ENCODE measurements at regions not wholly inside any gene's neighbourhood (a gene's known extent, or its start where the extent isn't known, plus 50 kb on each side); places are given as distances from the start of the nearest gene placed in this dataset.
"Not testable (repeated sequence)": the region's sequence is repeated elsewhere in the genome, so short reads cannot be mapped to it uniquely, and the experiment has no call there.

- Mint-ChIP-seq H3K36me3 (no peaks in the 10 kb centered on the region), H3K9me3 (peaks cover 0 to 3% of the 10 kb centered on the region in 2 donors), H3K27ac (no peak overlapping the region)
- ATAC-seq: no peak
- DNase-seq (ENCODE audit: low spot score in 2 of 2): no peak
Observed at GRCh38 chr3:110521019-110521418, 550.6 kb upstream of the NECTIN3 start.

- ATAC-seq, H3K36me3 Mint-ChIP-seq, H3K9me3 Mint-ChIP-seq: not testable (repeated sequence)
Observed at GRCh38 chr3:110525558-110526064, 546.0 kb upstream of the NECTIN3 start.

GRCh38 chr3:110526777-110527727 lies 544.6 kb upstream of the NECTIN3 start:
- Mint-ChIP-seq H3K36me3 (no peaks in the 10 kb centered on the region), H3K27ac (no peak overlapping the region), H3K9me3 (no peaks in the 10 kb centered on the region)
- ATAC-seq: no peak
- no peak for DNase-seq (ENCODE audit: low spot score in 2 of 2)

More at GRCh38 chr3:110525558-110526064, 546.0 kb upstream of the NECTIN3 start:
- H3K27ac Mint-ChIP-seq; DNase-seq (ENCODE audit: low spot score in 2 of 2): not testable (repeated sequence)

GRCh38 chr3:110528305-110529121 lies 543.1 kb upstream of the NECTIN3 start:
- Mint-ChIP-seq H3K36me3 (no peaks in the 10 kb centered on the region), H3K27ac (no peak overlapping the region), H3K9me3 (no peaks in the 10 kb centered on the region)
- DNase-seq (ENCODE audit: low spot score in 2 of 2): no peak
- ATAC-seq: no peak

- Mint-ChIP-seq H3K27ac (no peak overlapping the region), H3K36me3 (no peaks in the 10 kb centered on the region), H3K9me3 (no peaks in the 10 kb centered on the region)
- DNase-seq (ENCODE audit: low spot score in 2 of 2) (no peak), ATAC-seq (no peak)
Observed at GRCh38 chr3:110530902-110531301, 540.7 kb upstream of the NECTIN3 start.

GRCh38 chr3:110533089-110533488 lies 538.5 kb upstream of the NECTIN3 start:
- no peak overlapping the region for H3K27ac Mint-ChIP-seq
- no peaks in the 10 kb centered on the region for H3K9me3 Mint-ChIP-seq
- no peak for DNase-seq (ENCODE audit: low spot score in 2 of 2)
- no peaks in the 10 kb centered on the region for H3K36me3 Mint-ChIP-seq
- no peak for ATAC-seq

- DNase-seq (ENCODE audit: low spot score in 2 of 2): no peak
- no peaks in the 10 kb centered on the region for H3K36me3 Mint-ChIP-seq
- peaks cover 0 to 3% of the 10 kb centered on the region in 2 donors for H3K9me3 Mint-ChIP-seq
- ATAC-seq: no peak
- no peak overlapping the region for H3K27ac Mint-ChIP-seq
Observed at GRCh38 chr3:110542552-110543150, 529.0 kb upstream of the NECTIN3 start.

GRCh38 chr3:110544730-110545129 lies 526.9 kb upstream of the NECTIN3 start:
- Mint-ChIP-seq H3K9me3 (peaks cover 0 to 3% of the 10 kb centered on the region in 2 donors), H3K27ac (no peak overlapping the region), H3K36me3 (no peaks in the 10 kb centered on the region)
- no peak for DNase-seq (ENCODE audit: low spot score in 2 of 2)
- ATAC-seq: no peak

GRCh38 chr3:110550511-110550910 lies 521.1 kb upstream of the NECTIN3 start:
- Mint-ChIP-seq H3K27ac (no peak overlapping the region), H3K36me3 (no peaks in the 10 kb centered on the region), H3K9me3 (peaks cover 0 to 3% of the 10 kb centered on the region in 2 donors)
- no peak for DNase-seq (ENCODE audit: low spot score in 2 of 2)
- ATAC-seq: no peak

GRCh38 chr3:110562621-110563020 lies 509.0 kb upstream of the NECTIN3 start:
- no peak for DNase-seq (ENCODE audit: low spot score in 2 of 2)
- H3K27ac Mint-ChIP-seq: no peak overlapping the region
- peaks cover 6 to 14% of the 10 kb centered on the region in 2 donors for H3K9me3 Mint-ChIP-seq
- ATAC-seq: no peak
- H3K36me3 Mint-ChIP-seq: peaks cover 5 to 9% of the 10 kb centered on the region in 2 donors

GRCh38 chr3:110564674-110565073 lies 506.9 kb upstream of the NECTIN3 start:
- Mint-ChIP-seq H3K9me3 (peaks cover 6 to 14% of the 10 kb centered on the region in 2 donors), H3K27ac (no peak overlapping the region), H3K36me3 (peaks cover 5 to 9% of the 10 kb centered on the region in 2 donors)
- ATAC-seq: no peak
- DNase-seq (ENCODE audit: low spot score in 2 of 2): no peak

GRCh38 chr3:110567029-110567428 lies 504.6 kb upstream of the NECTIN3 start:
- H3K9me3 Mint-ChIP-seq: peaks cover 6% of the 10 kb centered on the region in 2 donors
- no peak for DNase-seq (ENCODE audit: low spot score in 2 of 2)
- ATAC-seq: no peak
- peaks cover 0 to 2% of the 10 kb centered on the region in 2 donors for H3K36me3 Mint-ChIP-seq
- no peak overlapping the region for H3K27ac Mint-ChIP-seq

GRCh38 chr3:110568246-110568645 lies 503.4 kb upstream of the NECTIN3 start:
- Mint-ChIP-seq H3K27ac (no peak overlapping the region), H3K36me3 (no peaks in the 10 kb centered on the region), H3K9me3 (peaks cover 5 to 6% of the 10 kb centered on the region in 2 donors)
- ATAC-seq (peak; percentile 47 to 71), DNase-seq (ENCODE audit: low spot score in 2 of 2) (no peak)

- DNase-seq (ENCODE audit: low spot score in 2 of 2): no peak
- H3K9me3 Mint-ChIP-seq: no peaks in the 10 kb centered on the region
- no peak overlapping the region for H3K27ac Mint-ChIP-seq
- H3K36me3 Mint-ChIP-seq: no peaks in the 10 kb centered on the region
- ATAC-seq: no peak
Observed at GRCh38 chr3:110569073-110569472, 502.5 kb upstream of the NECTIN3 start.

GRCh38 chr3:110575702-110576101 lies 495.9 kb upstream of the NECTIN3 start:
- Mint-ChIP-seq H3K9me3 (no peaks in the 10 kb centered on the region), H3K27ac (no peak overlapping the region), H3K36me3 (no peaks in the 10 kb centered on the region)
- DNase-seq (ENCODE audit: low spot score in 2 of 2) (no peak), ATAC-seq (no peak)

GRCh38 chr3:110576960-110577359 lies 494.7 kb upstream of the NECTIN3 start:
- ATAC-seq: no peak
- no peak for DNase-seq (ENCODE audit: low spot score in 2 of 2)
- no peak overlapping the region for H3K27ac Mint-ChIP-seq
- H3K36me3 Mint-ChIP-seq: no peaks in the 10 kb centered on the region
- no peaks in the 10 kb centered on the region for H3K9me3 Mint-ChIP-seq

- DNase-seq (ENCODE audit: low spot score in 2 of 2): no peak
- no peak for ATAC-seq
- H3K36me3 Mint-ChIP-seq: no peaks in the 10 kb centered on the region
- no peak overlapping the region for H3K27ac Mint-ChIP-seq
- no peaks in the 10 kb centered on the region for H3K9me3 Mint-ChIP-seq
Observed at GRCh38 chr3:110577854-110578253, 493.8 kb upstream of the NECTIN3 start.

Data from activated naive CD4-positive, alpha-beta T cell treated with anti-CD3 and anti-CD28 coated beads, Interleukin-2, amount 50 U/mL, for 72 hours (primary cell).